GM18907 (cell line): ENCODE measurements at regions not wholly inside any gene's neighbourhood (a gene's known extent, or its start where the extent isn't known, plus 50 kb on each side); places are given as distances from the start of the nearest gene placed in this dataset.
"Not testable (repeated sequence)": the region's sequence is repeated elsewhere in the genome, so short reads cannot be mapped to it uniquely, and the experiment has no call there.

Experiments used
- ATAC-seq: cut with Tn5 transposase; IDR thresholded peaks from one replicate; pipeline ENCODE4 v1.9.1; 2021; ENCODE audit warnings: mild to moderate bottlenecking, moderate library complexity; ENCODE audit not compliant: unreplicated experiment

- ATAC-seq = no peak
These were observed 450.6 kb downstream of the TMEM232 start for GRCh38 chr5:110275878-110276277.

- not testable (repeated sequence) for ATAC-seq
These were observed 448.0 kb downstream of the TMEM232 start for GRCh38 chr5:110278449-110278848.

- ATAC-seq = not testable (repeated sequence)
These were observed 442.4 kb downstream of the TMEM232 start for GRCh38 chr5:110284121-110284520.

- ATAC-seq = no peak
These were observed 437.5 kb downstream of the TMEM232 start for GRCh38 chr5:110288766-110289511.

- no peak for ATAC-seq
These were observed 437.0 kb downstream of the TMEM232 start for GRCh38 chr5:110289512-110289810.

GRCh38 chr5:110290542-110290941 is 435.9 kb downstream of the TMEM232 start:
- ATAC-seq = no peak

- ATAC-seq = no peak
These were observed 432.2 kb downstream of the TMEM232 start for GRCh38 chr5:110294281-110294680.

GRCh38 chr5:110297152-110297670 is 429.3 kb downstream of the TMEM232 start:
- ATAC-seq = no peak

- no peak for ATAC-seq
These were observed 422.3 kb downstream of the TMEM232 start for GRCh38 chr5:110304176-110304575.

- no peak for ATAC-seq
These were observed 419.8 kb downstream of the TMEM232 start for GRCh38 chr5:110306650-110307049.

GRCh38 chr5:110309222-110309621 is 417.2 kb downstream of the TMEM232 start:
- ATAC-seq = no peak

- not testable (repeated sequence) for ATAC-seq
These were observed 409.9 kb downstream of the TMEM232 start for GRCh38 chr5:110316566-110316965.

GRCh38 chr5:110321117-110321516 is 405.4 kb downstream of the TMEM232 start:
- ATAC-seq = no peak

GRCh38 chr5:110323357-110323756 is 403.1 kb downstream of the TMEM232 start:
- ATAC-seq = no peak

GRCh38 chr5:110323832-110324231 is 402.6 kb downstream of the TMEM232 start:
- no peak for ATAC-seq

GRCh38 chr5:110324876-110325275 is 401.6 kb downstream of the TMEM232 start:
- no peak for ATAC-seq

- ATAC-seq = no peak
These were observed 396.4 kb downstream of the TMEM232 start for GRCh38 chr5:110329955-110330525.

GRCh38 chr5:110333384-110333783 is 393.1 kb downstream of the TMEM232 start:
- ATAC-seq = no peak

GRCh38 chr5:110335361-110336066 is 391.0 kb downstream of the TMEM232 start:
- ATAC-seq = no peak

- no peak for ATAC-seq
These were observed 388.0 kb downstream of the TMEM232 start for GRCh38 chr5:110338341-110339083.

GRCh38 chr5:110339399-110339798 is 387.1 kb downstream of the TMEM232 start:
- no peak for ATAC-seq
